ENCODE measurements at regions not wholly inside any gene's neighbourhood (a gene's known extent, or its start where the extent isn't known, plus 50 kb on each side); places are given as distances from the start of the nearest gene placed in this dataset.

- WGBS, 2 donors, result 82 to 84% methylated on average over 2 of the region's 2 CpGs
- no peak for DNase-seq (ENCODE audit: low spot score in 2 of 2)
- intact Hi-C loops (cut with DNase I; ENCODE audit: low total_unique reads), result no loop called here
Observed at GRCh38 chr1:177490786-177491185, 320.0 kb downstream of the BRINP2 start.

GRCh38 chr1:177490036-177490639, 319.4 kb downstream of the BRINP2 start:
- no peak overlapping the region for H3K4me3 ChIP-seq (ENCODE audit: low read depth, poor library complexity, severe bottlenecking)
- no peak for DNase-seq (ENCODE audit: low spot score in 2 of 2)
- no peak for TF ChIP-seq POLR2A (IDR thresholded peaks at IDR 0.05)
- TF ChIP-seq CTCF (IDR thresholded peaks at IDR 0.05), result no peak
- intact Hi-C loops (cut with DNase I; ENCODE audit: low total_unique reads), result no loop called here
- WGBS, 2 donors, result 83 to 88% methylated on average over 6 of the region's 6 CpGs

More at GRCh38 chr1:177490786-177491185, 320.0 kb downstream of the BRINP2 start:
- TF ChIP-seq POLR2A (IDR thresholded peaks at IDR 0.05), result no peak
- TF ChIP-seq CTCF (IDR thresholded peaks at IDR 0.05), result no peak
- H3K4me3 ChIP-seq (ENCODE audit: low read depth, poor library complexity, severe bottlenecking), result no peak overlapping the region

- intact Hi-C loops (cut with DNase I; ENCODE audit: low total_unique reads), result no loop called here
- WGBS, 2 donors, result 56 to 63% methylated on average over 2 of the region's 2 CpGs
- DNase-seq (ENCODE audit: low spot score in 2 of 2), result no peak
- no peak overlapping the region for H3K4me3 ChIP-seq (ENCODE audit: low read depth, poor library complexity, severe bottlenecking)
- no peak for TF ChIP-seq CTCF (IDR thresholded peaks at IDR 0.05)
- no peak for TF ChIP-seq POLR2A (IDR thresholded peaks at IDR 0.05)
Observed at GRCh38 chr1:177488722-177489121, 318.0 kb downstream of the BRINP2 start.

- intact Hi-C loops (cut with DNase I; ENCODE audit: low total_unique reads), result no loop called here
- no peak overlapping the region for H3K4me3 ChIP-seq (ENCODE audit: low read depth, poor library complexity, severe bottlenecking)
- 27 to 39% methylated on average over 1 of the region's 1 CpG for WGBS, 2 donors
- DNase-seq (ENCODE audit: low spot score in 2 of 2), result no peak
- TF ChIP-seq POLR2A (IDR thresholded peaks at IDR 0.05) (no peak), CTCF (IDR thresholded peaks at IDR 0.05) (no peak)
Observed at GRCh38 chr1:177487481-177487880, 316.7 kb downstream of the BRINP2 start.

- 80 to 86% methylated on average over 6 of the region's 6 CpGs for WGBS, 2 donors
Observed at GRCh38 chr1:177480741-177481305, 310.1 kb downstream of the BRINP2 start.

More at GRCh38 chr1:177480741-177481305, 310.1 kb downstream of the BRINP2 start:
- no peak overlapping the region for H3K4me3 ChIP-seq (ENCODE audit: low read depth, poor library complexity, severe bottlenecking)
- TF ChIP-seq POLR2A (IDR thresholded peaks at IDR 0.05) (no peak), CTCF (IDR thresholded peaks at IDR 0.05) (no peak)
- DNase-seq (ENCODE audit: low spot score in 2 of 2), result no peak
- intact Hi-C loops (cut with DNase I; ENCODE audit: low total_unique reads), result no loop called here
